ENCODE measurements at regions not wholly inside any gene's neighbourhood (a gene's known extent, or its start where the extent isn't known, plus 50 kb on each side); places are given as distances from the start of the nearest gene placed in this dataset.

- DNase-seq (no peak), ATAC-seq (no peak)
Measured at GRCh38 chrX:3167771-3168170, 126.5 kb downstream of the ARSF start.

DNA sequence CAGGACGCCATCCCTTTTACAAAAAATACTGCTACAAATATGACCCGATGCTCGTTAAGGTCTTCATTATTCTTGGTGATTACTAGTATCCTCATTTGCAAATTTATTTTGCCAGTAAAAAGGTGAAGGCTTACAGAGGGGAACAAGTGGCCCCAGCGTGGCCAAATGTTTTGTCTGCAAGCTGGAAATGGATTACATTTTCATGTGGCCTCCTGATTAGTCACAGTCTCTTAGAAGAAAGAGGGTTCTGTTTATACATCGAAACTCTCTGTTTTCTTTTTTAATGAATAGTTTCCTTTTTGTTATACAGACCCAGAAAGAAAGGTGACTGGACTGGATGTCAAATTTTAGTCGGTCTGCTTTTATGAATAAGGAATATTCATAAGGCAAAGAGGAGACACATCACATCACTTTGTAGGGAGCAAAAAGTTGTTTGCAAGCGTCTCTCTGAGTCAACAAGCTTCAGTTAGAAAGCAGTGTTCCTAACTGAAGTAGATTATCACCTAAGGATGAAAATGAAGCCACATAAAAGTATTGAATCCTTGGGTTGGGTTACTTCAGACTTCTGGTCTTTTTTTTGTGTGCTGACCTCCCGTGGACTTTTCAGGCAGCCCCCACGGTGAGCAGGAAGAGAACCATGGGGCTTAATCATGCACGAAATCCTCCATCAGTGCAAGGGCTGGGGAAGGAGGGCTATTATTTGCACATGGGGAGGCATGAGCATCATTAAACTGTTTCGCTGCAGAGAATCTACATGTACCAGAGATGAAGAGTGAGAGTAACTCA is 125.6 kb downstream of the ARSF start:
- DNase-seq (no peak), ATAC-seq (no peak)
- intact Hi-C loops (cut with DNase I): no loop called here
- Histone ChIP-seq H3K27me3 (no peaks in the 10 kb centered on the region), H3K4me3 (no peak overlapping the region), H3K27ac (no peak overlapping the region), H3K36me3 (no peaks in the 10 kb centered on the region), H3K4me1 (no peaks in the 10 kb centered on the region), H3K9me3 (no peaks in the 10 kb centered on the region)
- no peak for TF ChIP-seq CTCF (IDR thresholded peaks at IDR 0.05)

More at GRCh38 chrX:3167771-3168170, 126.5 kb downstream of the ARSF start:
- no peak overlapping the region for H3K27ac ChIP-seq
- no peak for TF ChIP-seq CTCF (IDR thresholded peaks at IDR 0.05)
- no peaks in the 10 kb centered on the region for H3K36me3 ChIP-seq
- H3K4me1 ChIP-seq: no peaks in the 10 kb centered on the region
- H3K9me3 ChIP-seq: no peaks in the 10 kb centered on the region
- H3K4me3 ChIP-seq: no peak overlapping the region
- H3K27me3 ChIP-seq: no peaks in the 10 kb centered on the region
- intact Hi-C loops (cut with DNase I): no loop called here

DNA sequence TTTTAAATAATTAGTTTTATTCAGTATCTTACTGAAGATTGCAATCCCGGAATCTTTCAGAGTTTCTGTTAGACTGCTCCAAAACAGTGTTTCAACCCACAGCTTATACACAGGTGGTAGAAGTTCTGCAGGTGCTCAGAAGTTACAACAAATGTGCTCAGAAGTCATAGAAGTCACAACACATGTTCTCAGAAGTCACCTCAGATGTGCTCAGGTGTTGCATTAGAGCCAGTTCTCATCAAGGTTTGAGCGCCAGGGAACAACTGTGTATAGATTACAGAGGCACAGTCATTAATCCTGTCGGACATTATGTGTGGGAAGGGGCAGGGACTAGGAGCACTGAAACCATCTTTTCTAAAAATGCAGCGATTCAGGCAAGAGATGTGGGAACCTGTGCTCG is 124.5 kb downstream of the ARSF start:
- intact Hi-C loops (cut with DNase I): no loop called here
- H3K4me1 ChIP-seq: no peaks in the 10 kb centered on the region
- DNase-seq (no peak), ATAC-seq (no peak)
- H3K27me3 ChIP-seq: no peaks in the 10 kb centered on the region
- H3K4me3 ChIP-seq: no peak overlapping the region
- no peak overlapping the region for H3K27ac ChIP-seq
- H3K9me3 ChIP-seq: no peaks in the 10 kb centered on the region
- H3K36me3 ChIP-seq: no peaks in the 10 kb centered on the region
- no peak for TF ChIP-seq CTCF (IDR thresholded peaks at IDR 0.05)

Data from left lung (tissue), 4 donors.